Anterior cingulate cortex (tissue), 58 donors: ENCODE measurements at regions not wholly inside any gene's neighbourhood (a gene's known extent, or its start where the extent isn't known, plus 50 kb on each side); places are given as distances from the start of the nearest gene placed in this dataset.

Source experiments
- DNase-seq, 58 donors: peaks; one replicate each; lab custom pipeline; 2025; lab: John Stamatoyannopoulos, UW

- DNase-seq = no peak
Measured at GRCh38 chr2:21467280-21467818, 343.6 kb downstream of the TDRD15 start.

- no peak for DNase-seq
Measured at GRCh38 chr2:21467910-21468309, 344.1 kb downstream of the TDRD15 start.

- no peak for DNase-seq
Measured at GRCh38 chr2:21468624-21469023, 344.9 kb downstream of the TDRD15 start.

- no peak for DNase-seq
Measured at GRCh38 chr2:21469158-21469557, 345.4 kb downstream of the TDRD15 start.

- DNase-seq = no peak
Measured at GRCh38 chr2:21469564-21469963, 345.8 kb downstream of the TDRD15 start.

- no peak for DNase-seq
Measured at GRCh38 chr2:21480162-21480561, 356.4 kb downstream of the TDRD15 start.

GRCh38 chr2:21484643-21485042, 360.9 kb downstream of the TDRD15 start:
- DNase-seq = no peak

GRCh38 chr2:21486445-21486844, 362.7 kb downstream of the TDRD15 start:
- no peak for DNase-seq

- DNase-seq = no peak
Measured at GRCh38 chr2:21489080-21489479, 365.3 kb downstream of the TDRD15 start.

GRCh38 chr2:21498016-21498415, 374.2 kb downstream of the TDRD15 start:
- DNase-seq = no peak

- no peak for DNase-seq
Measured at GRCh38 chr2:21500401-21500945, 376.7 kb downstream of the TDRD15 start.

GRCh38 chr2:21501376-21502027, 377.7 kb downstream of the TDRD15 start:
- DNase-seq = peak in 7 of 58 donors; percentile 1 to 30 (median 9)

GRCh38 chr2:21515903-21516302, 392.1 kb downstream of the TDRD15 start:
- no peak for DNase-seq

- DNase-seq = no peak
Measured at GRCh38 chr2:21519412-21519811, 395.6 kb downstream of the TDRD15 start.

- no peak for DNase-seq
Measured at GRCh38 chr2:21519821-21520220, 396.1 kb downstream of the TDRD15 start.

GRCh38 chr2:21535826-21536225, 412.1 kb downstream of the TDRD15 start:
- DNase-seq = no peak

GRCh38 chr2:21539685-21540084, 415.9 kb downstream of the TDRD15 start:
- no peak for DNase-seq

- no peak for DNase-seq
Measured at GRCh38 chr2:21543630-21544029, 419.9 kb downstream of the TDRD15 start.

GRCh38 chr2:21544392-21544791, 420.6 kb downstream of the TDRD15 start:
- DNase-seq = no peak

- no peak for DNase-seq
Measured at GRCh38 chr2:21552981-21553380, 429.2 kb downstream of the TDRD15 start.

GRCh38 chr2:21559351-21559750, 435.6 kb downstream of the TDRD15 start:
- DNase-seq = no peak

- no peak for DNase-seq
Measured at GRCh38 chr2:21561965-21562364, 438.2 kb downstream of the TDRD15 start.
